Liver (tissue), 8 donors: ENCODE measurements at regions not wholly inside any gene's neighbourhood (a gene's known extent, or its start where the extent isn't known, plus 50 kb on each side); places are given as distances from the start of the nearest gene placed in this dataset.

Experiments
- DNase-seq: peaks from one replicate; pipeline ENCODE4 v3.0.0-alpha.2; 2017; ENCODE audit warnings: low spot score
- H3K27ac ChIP-seq, 2 donors: one replicate each; pipeline ENCODE4 v1.7.0; 2013; ENCODE audit warnings: inconsistent platforms in 2 of 2, low read length in 2 of 2, control low read depth in 1 of 2, low read depth in 1 of 2, mild to moderate bottlenecking in 1 of 2
- H3K27me3 ChIP-seq, 4 donors: one replicate each; pipeline versions ENCODE4 v1.6.1 to v1.7.0; 2013; ENCODE audit warnings: low read length in 3 of 4, inconsistent platforms in 1 of 4, mild to moderate bottlenecking in 1 of 4, moderate library complexity in 1 of 4; ENCODE audit not compliant: control insufficient read depth in 4 of 4, insufficient read depth in 4 of 4
- H3K36me3 ChIP-seq, 4 donors: one replicate each; pipeline versions ENCODE4 v1.6.1 to v1.7.0; 2013; ENCODE audit warnings: low read length in 3 of 4, mild to moderate bottlenecking in 3 of 4, low read depth in 1 of 4, moderate library complexity in 1 of 4; ENCODE audit not compliant: control insufficient read depth in 4 of 4, insufficient read depth in 3 of 4
- H3K4me1 ChIP-seq, 4 donors: one replicate each; pipeline versions ENCODE4 v1.6.1 to v1.7.0; 2013; ENCODE audit warnings: low read length in 3 of 4, mild to moderate bottlenecking in 3 of 4, moderate library complexity in 1 of 4; ENCODE audit not compliant: control insufficient read depth in 4 of 4, insufficient read depth in 4 of 4
- H3K4me3 ChIP-seq, 3 donors: one replicate each; pipeline versions ENCODE4 v1.6.1 to v1.7.0; 2013; ENCODE audit warnings: low read length in 3 of 3, control low read depth in 1 of 3, low read depth in 1 of 3, mild to moderate bottlenecking in 1 of 3
- H3K9ac ChIP-seq, 2 donors: one replicate each; pipeline ENCODE4 v1.7.0; 2013; ENCODE audit warnings: low read length in 2 of 2, mild to moderate bottlenecking in 2 of 2, moderate library complexity in 2 of 2, control low read depth in 1 of 2, low read depth in 1 of 2
- H3K9me3 ChIP-seq, 4 donors: one replicate each; pipeline versions ENCODE4 v1.6.1 to v1.7.0; 2013; ENCODE audit warnings: low read length in 3 of 4; ENCODE audit not compliant: control insufficient read depth in 4 of 4
- ATF3 ChIP-seq: IDR thresholded peaks from 2 replicates; pipeline ENCODE4 v1.6.1; 2016; ENCODE audit warnings: antibody characterized with exemption
- CTCF ChIP-seq: fragments of 150-350 bp; IDR thresholded peaks from 2 replicates; pipeline ENCODE4 v1.5.1; 2017; ENCODE audit warnings: improper control_type of control experiment, low read depth, low read length; ENCODE audit not compliant: missing input control
- EGR1 ChIP-seq, 2 donors: IDR thresholded peaks; 2 replicates each; pipeline ENCODE4 v1.6.1; 2016 to 2018; ENCODE audit warnings: antibody characterized with exemption in 2 of 2, low read depth in 2 of 2
- FOXA1 ChIP-seq: IDR thresholded peaks from 2 replicates; pipeline ENCODE4 v1.6.1; 2016; ENCODE audit warnings: antibody characterized with exemption
- FOXA2 ChIP-seq: IDR thresholded peaks from 2 replicates; pipeline ENCODE4 v1.6.1; 2016; ENCODE audit warnings: antibody characterized with exemption
- GABPA ChIP-seq, 2 donors: IDR thresholded peaks in 1 of 2; conservative IDR thresholded peaks in 1 of 2; 2 replicates each; pipeline ENCODE4 v1.6.1; 2016; ENCODE audit warnings: antibody characterized with exemption in 2 of 2, mild to moderate bottlenecking in 1 of 2, moderate library complexity in 1 of 2
- HNF4A ChIP-seq, 2 donors: conservative IDR thresholded peaks; 2 replicates each; pipeline ENCODE4 v1.6.1; 2016; ENCODE audit warnings: antibody characterized with exemption in 2 of 2, mild to moderate bottlenecking in 2 of 2
- HNF4G ChIP-seq: IDR thresholded peaks from 2 replicates; pipeline ENCODE4 v1.6.1; 2016; ENCODE audit warnings: antibody characterized with exemption
- JUND ChIP-seq, 2 donors: IDR thresholded peaks; 2 replicates each; pipeline ENCODE4 v1.6.1; 2016; ENCODE audit warnings: antibody characterized with exemption in 2 of 2
- NR2F2 ChIP-seq: IDR thresholded peaks from 2 replicates; pipeline ENCODE4 v1.6.1; 2016; ENCODE audit warnings: antibody characterized with exemption
- RXRA ChIP-seq, 2 donors: IDR thresholded peaks; 2 replicates each; pipeline ENCODE4 v1.6.1; 2017 to 2018; ENCODE audit warnings: antibody characterized with exemption in 2 of 2, mild to moderate bottlenecking in 1 of 2
- TAF1 ChIP-seq: conservative IDR thresholded peaks from 2 replicates; pipeline ENCODE4 v1.6.1; 2016; ENCODE audit warnings: antibody characterized with exemption, mild to moderate bottlenecking
- YY1 ChIP-seq: IDR thresholded peaks from 2 replicates; pipeline ENCODE4 v1.6.1; 2016; ENCODE audit warnings: antibody characterized with exemption, mild to moderate bottlenecking
- WGBS: extraction: QIAGEN DNeasy Blood & Tissue Kit; methylation state at CpG from one replicate; pipeline ENCODE4 v1.1.7; 2013; 5-methylcytosine and 5-hydroxymethylcytosine counted together
- TF ChIP-seq, protein P1 (sequence below): IDR thresholded peaks from 2 replicates; pipeline ENCODE4 v1.6.1; 2016; ENCODE audit warnings: antibody characterized with exemption, mild to moderate bottlenecking
- TF ChIP-seq, protein P2 (sequence below): IDR thresholded peaks from 2 replicates; pipeline ENCODE4 v1.6.1; 2016; ENCODE audit warnings: antibody characterized with exemption
- donor health status: healthy.
- donor health status: healthy.
- donor health status: healthy.
- donor health status: healthy.
- donor health status: healthy.

GRCh38 chr10:78434886-78435285 is 401.2 kb downstream of the RPS24 start:
- no peak for TF ChIP-seq YY1
- no peak for TF ChIP-seq FOXA1
- Histone ChIP-seq H3K4me3 (no peak overlapping the region), H3K27me3 (peaks cover 0 to 2% (median 0%) of the 10 kb centered on the region in 4 donors), H3K9me3 (no peaks in the 10 kb centered on the region), H3K36me3 (no peaks in the 10 kb centered on the region), H3K4me1 (peaks cover 2 to 11% (median 5%) of the 10 kb centered on the region in 4 donors), H3K27ac (no peak overlapping the region), H3K9ac (no peak overlapping the region)
- WGBS: 86% methylated on average over 8 of the region's 8 CpGs
- no peak for DNase-seq

- no peaks in the 10 kb centered on the region for H3K36me3 ChIP-seq
- H3K4me1 ChIP-seq: peaks cover 2 to 11% (median 5%) of the 10 kb centered on the region in 4 donors
- WGBS: 87% methylated on average over 10 of the region's 10 CpGs
- H3K9me3 ChIP-seq: no peaks in the 10 kb centered on the region
- DNase-seq: no peak
- no peak overlapping the region for H3K27ac ChIP-seq
- TF ChIP-seq YY1 (no peak), HNF4G (no peak), HNF4A (conservative IDR thresholded peaks at IDR 0.05) (no peak), RXRA (IDR thresholded peaks at IDR 0.05) (no peak), ATF3 (no peak), CTCF (no peak), NR2F2 (no peak), TAF1 (no peak), EGR1 (IDR thresholded peaks at IDR 0.05; ENCODE audit: low read depth in 2 of 2) (no peak), FOXA2 (no peak), GABPA (IDR thresholded peaks at IDR 0.05 in 1 of 2, conservative IDR thresholded peaks at IDR 0.05 in 1 of 2) (no peak), JUND (IDR thresholded peaks at IDR 0.05) (no peak)
- TF ChIP-seq, protein P1, sequence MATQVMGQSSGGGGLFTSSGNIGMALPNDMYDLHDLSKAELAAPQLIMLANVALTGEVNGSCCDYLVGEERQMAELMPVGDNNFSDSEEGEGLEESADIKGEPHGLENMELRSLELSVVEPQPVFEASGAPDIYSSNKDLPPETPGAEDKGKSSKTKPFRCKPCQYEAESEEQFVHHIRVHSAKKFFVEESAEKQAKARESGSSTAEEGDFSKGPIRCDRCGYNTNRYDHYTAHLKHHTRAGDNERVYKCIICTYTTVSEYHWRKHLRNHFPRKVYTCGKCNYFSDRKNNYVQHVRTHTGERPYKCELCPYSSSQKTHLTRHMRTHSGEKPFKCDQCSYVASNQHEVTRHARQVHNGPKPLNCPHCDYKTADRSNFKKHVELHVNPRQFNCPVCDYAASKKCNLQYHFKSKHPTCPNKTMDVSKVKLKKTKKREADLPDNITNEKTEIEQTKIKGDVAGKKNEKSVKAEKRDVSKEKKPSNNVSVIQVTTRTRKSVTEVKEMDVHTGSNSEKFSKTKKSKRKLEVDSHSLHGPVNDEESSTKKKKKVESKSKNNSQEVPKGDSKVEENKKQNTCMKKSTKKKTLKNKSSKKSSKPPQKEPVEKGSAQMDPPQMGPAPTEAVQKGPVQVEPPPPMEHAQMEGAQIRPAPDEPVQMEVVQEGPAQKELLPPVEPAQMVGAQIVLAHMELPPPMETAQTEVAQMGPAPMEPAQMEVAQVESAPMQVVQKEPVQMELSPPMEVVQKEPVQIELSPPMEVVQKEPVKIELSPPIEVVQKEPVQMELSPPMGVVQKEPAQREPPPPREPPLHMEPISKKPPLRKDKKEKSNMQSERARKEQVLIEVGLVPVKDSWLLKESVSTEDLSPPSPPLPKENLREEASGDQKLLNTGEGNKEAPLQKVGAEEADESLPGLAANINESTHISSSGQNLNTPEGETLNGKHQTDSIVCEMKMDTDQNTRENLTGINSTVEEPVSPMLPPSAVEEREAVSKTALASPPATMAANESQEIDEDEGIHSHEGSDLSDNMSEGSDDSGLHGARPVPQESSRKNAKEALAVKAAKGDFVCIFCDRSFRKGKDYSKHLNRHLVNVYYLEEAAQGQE: no peak
- TF ChIP-seq, protein P2, sequence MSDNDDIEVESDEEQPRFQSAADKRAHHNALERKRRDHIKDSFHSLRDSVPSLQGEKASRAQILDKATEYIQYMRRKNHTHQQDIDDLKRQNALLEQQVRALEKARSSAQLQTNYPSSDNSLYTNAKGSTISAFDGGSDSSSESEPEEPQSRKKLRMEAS: no peak
- H3K27me3 ChIP-seq: peaks cover 0 to 2% (median 0%) of the 10 kb centered on the region in 4 donors
- no peak overlapping the region for H3K4me3 ChIP-seq
- no peak overlapping the region for H3K9ac ChIP-seq
Measured at GRCh38 chr10:78435484-78436221, 402.0 kb downstream of the RPS24 start.
